ENCODE measurements at regions not wholly inside any gene's neighbourhood (a gene's known extent, or its start where the extent isn't known, plus 50 kb on each side); places are given as distances from the start of the nearest gene placed in this dataset.

DNA sequence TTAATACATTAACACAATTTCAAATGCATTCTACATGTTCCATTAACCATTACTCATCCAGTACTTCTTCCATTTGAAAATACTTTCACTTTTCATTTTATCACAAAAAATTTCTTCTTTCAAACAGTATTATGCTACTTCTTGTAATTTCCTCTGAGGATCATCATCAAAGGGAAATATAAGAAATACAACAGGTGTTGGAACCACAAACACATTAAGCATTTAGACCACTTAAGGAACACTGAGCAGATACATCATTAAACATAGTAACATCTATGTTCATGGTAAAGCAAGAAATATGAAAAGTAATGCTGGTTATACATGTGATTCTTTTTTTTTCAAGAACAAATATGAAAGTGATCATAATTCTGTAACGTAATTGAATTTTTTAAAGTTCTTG is 2207.0 kb downstream of the ARAP2 start:
- Histone ChIP-seq H3K27ac (ENCODE audit: insufficient read depth, low read length) (no peak overlapping the region), H3K4me3 (replicated peaks in 1 of 4; ENCODE audit: control extremely low read depth in 1 of 4, insufficient read depth in 1 of 4, low read depth in 3 of 4, low read length in 4 of 4) (no peak overlapping the region), H3K4me1 (ENCODE audit: control insufficient read depth, extremely low read depth, insufficient read depth, low read length) (no peaks in the 10 kb centered on the region), H3K36me3 (ENCODE audit: control insufficient read depth, insufficient read depth, low read length) (no peaks in the 10 kb centered on the region), H2AFZ (ENCODE audit: low read length) (no peak overlapping the region), H3K4me2 (ENCODE audit: extremely low read depth, insufficient read depth, low read length) (peak overlapping the region; percentile 8), H3K9ac (ENCODE audit: insufficient read depth, low read length) (no peak overlapping the region), H4K20me1 (ENCODE audit: control insufficient read depth, extremely low read depth, insufficient read depth, low read length) (no peaks in the 10 kb centered on the region), H3K27me3 (ENCODE audit: control insufficient read depth, insufficient read depth, low read length) (no peaks in the 10 kb centered on the region), H3K79me2 (ENCODE audit: control insufficient read depth, insufficient read depth, low read length) (no peaks in the 10 kb centered on the region), H3K9me3 (ENCODE audit: control insufficient read depth, insufficient read depth, low read depth, low read length) (no peaks in the 10 kb centered on the region)
- no peak for TF ChIP-seq EZH2 (IDR thresholded peaks at IDR 0.05; ENCODE audit: low read length, missing control alignments)
- TF ChIP-seq, protein P1, sequence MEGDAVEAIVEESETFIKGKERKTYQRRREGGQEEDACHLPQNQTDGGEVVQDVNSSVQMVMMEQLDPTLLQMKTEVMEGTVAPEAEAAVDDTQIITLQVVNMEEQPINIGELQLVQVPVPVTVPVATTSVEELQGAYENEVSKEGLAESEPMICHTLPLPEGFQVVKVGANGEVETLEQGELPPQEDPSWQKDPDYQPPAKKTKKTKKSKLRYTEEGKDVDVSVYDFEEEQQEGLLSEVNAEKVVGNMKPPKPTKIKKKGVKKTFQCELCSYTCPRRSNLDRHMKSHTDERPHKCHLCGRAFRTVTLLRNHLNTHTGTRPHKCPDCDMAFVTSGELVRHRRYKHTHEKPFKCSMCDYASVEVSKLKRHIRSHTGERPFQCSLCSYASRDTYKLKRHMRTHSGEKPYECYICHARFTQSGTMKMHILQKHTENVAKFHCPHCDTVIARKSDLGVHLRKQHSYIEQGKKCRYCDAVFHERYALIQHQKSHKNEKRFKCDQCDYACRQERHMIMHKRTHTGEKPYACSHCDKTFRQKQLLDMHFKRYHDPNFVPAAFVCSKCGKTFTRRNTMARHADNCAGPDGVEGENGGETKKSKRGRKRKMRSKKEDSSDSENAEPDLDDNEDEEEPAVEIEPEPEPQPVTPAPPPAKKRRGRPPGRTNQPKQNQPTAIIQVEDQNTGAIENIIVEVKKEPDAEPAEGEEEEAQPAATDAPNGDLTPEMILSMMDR (conservative IDR thresholded peaks at IDR 0.05 in 1 of 2, IDR thresholded peaks at IDR 0.05 in 1 of 2; ENCODE audit: low read depth in 1 of 2, low read length in 2 of 2) = no peak
- DNase-seq (ENCODE audit: low read depth in 2 of 2) = no peak

DNA sequence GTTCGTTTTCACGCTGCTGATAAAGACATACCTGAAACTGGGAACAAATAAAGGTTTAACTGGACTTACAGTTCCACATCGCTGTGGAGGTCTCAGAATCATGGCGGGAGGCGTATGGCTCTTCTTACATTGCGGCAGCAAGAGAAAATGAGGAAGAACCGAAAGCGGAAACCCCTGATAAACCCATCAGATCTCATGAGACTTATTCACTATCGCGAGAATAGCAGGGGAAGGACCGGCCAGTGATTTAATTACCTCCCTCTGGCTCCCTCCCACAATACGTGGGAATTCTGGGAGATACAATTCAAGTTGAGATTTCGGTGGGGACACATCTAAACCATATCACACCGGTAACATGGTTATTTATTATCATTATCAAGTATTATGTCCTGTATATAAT is 2204.5 kb downstream of the ARAP2 start:
- Histone ChIP-seq H3K79me2 (ENCODE audit: control insufficient read depth, insufficient read depth, low read length) (no peaks in the 10 kb centered on the region), H2AFZ (ENCODE audit: low read length) (no peak overlapping the region), H3K4me3 (replicated peaks in 1 of 4; ENCODE audit: control extremely low read depth in 1 of 4, insufficient read depth in 1 of 4, low read depth in 3 of 4, low read length in 4 of 4) (no peak overlapping the region), H3K9ac (ENCODE audit: insufficient read depth, low read length) (no peak overlapping the region), H3K9me3 (ENCODE audit: control insufficient read depth, insufficient read depth, low read depth, low read length) (no peaks in the 10 kb centered on the region), H3K27ac (ENCODE audit: insufficient read depth, low read length) (no peak overlapping the region), H3K4me1 (ENCODE audit: control insufficient read depth, extremely low read depth, insufficient read depth, low read length) (no peaks in the 10 kb centered on the region), H3K27me3 (ENCODE audit: control insufficient read depth, insufficient read depth, low read length) (no peaks in the 10 kb centered on the region), H4K20me1 (ENCODE audit: control insufficient read depth, extremely low read depth, insufficient read depth, low read length) (no peaks in the 10 kb centered on the region), H3K4me2 (ENCODE audit: extremely low read depth, insufficient read depth, low read length) (no peak overlapping the region), H3K36me3 (ENCODE audit: control insufficient read depth, insufficient read depth, low read length) (no peaks in the 10 kb centered on the region)
- TF ChIP-seq, protein P1 (conservative IDR thresholded peaks at IDR 0.05 in 1 of 2, IDR thresholded peaks at IDR 0.05 in 1 of 2; ENCODE audit: low read depth in 1 of 2, low read length in 2 of 2) = no peak
- no peak for TF ChIP-seq EZH2 (IDR thresholded peaks at IDR 0.05; ENCODE audit: low read length, missing control alignments)
- DNase-seq (ENCODE audit: low read depth in 2 of 2) = no peak

DNA sequence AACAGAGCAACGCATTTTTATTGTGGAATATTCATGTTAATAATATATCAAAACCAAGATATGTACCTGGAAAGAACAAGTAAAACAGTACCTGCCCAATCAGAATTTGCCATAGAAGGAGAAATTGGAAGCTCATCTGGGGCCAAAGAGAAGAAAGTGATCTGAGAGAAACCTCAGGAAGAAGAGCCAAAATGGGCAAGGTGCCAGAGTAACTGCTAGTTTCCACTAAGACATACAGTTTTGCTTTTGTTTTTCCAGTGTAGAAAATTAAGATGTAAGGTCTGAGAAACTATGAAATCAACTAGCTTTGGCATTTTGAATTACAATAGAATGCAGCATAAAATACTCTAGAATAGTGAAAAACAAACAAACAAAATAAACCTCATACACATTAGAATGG is 2201.2 kb downstream of the ARAP2 start:
- Histone ChIP-seq H4K20me1 (ENCODE audit: control insufficient read depth, extremely low read depth, insufficient read depth, low read length) (no peaks in the 10 kb centered on the region), H2AFZ (ENCODE audit: low read length) (no peak overlapping the region), H3K9me3 (ENCODE audit: control insufficient read depth, insufficient read depth, low read depth, low read length) (no peaks in the 10 kb centered on the region), H3K4me3 (replicated peaks in 1 of 4; ENCODE audit: control extremely low read depth in 1 of 4, insufficient read depth in 1 of 4, low read depth in 3 of 4, low read length in 4 of 4) (no peak overlapping the region), H3K9ac (ENCODE audit: insufficient read depth, low read length) (no peak overlapping the region), H3K36me3 (ENCODE audit: control insufficient read depth, insufficient read depth, low read length) (no peaks in the 10 kb centered on the region), H3K79me2 (ENCODE audit: control insufficient read depth, insufficient read depth, low read length) (no peaks in the 10 kb centered on the region), H3K27me3 (ENCODE audit: control insufficient read depth, insufficient read depth, low read length) (no peaks in the 10 kb centered on the region), H3K4me2 (ENCODE audit: extremely low read depth, insufficient read depth, low read length) (no peak overlapping the region), H3K27ac (ENCODE audit: insufficient read depth, low read length) (no peak overlapping the region), H3K4me1 (ENCODE audit: control insufficient read depth, extremely low read depth, insufficient read depth, low read length) (no peaks in the 10 kb centered on the region)
- no peak for TF ChIP-seq EZH2 (IDR thresholded peaks at IDR 0.05; ENCODE audit: low read length, missing control alignments)
- TF ChIP-seq, protein P1 (conservative IDR thresholded peaks at IDR 0.05 in 1 of 2, IDR thresholded peaks at IDR 0.05 in 1 of 2; ENCODE audit: low read depth in 1 of 2, low read length in 2 of 2) = no peak
- DNase-seq (ENCODE audit: low read depth in 2 of 2) = peak in 1 of 2 donors; percentile 8

Data from fibroblast of lung (primary cell).